GM18873 (cell line): ENCODE measurements at regions not wholly inside any gene's neighbourhood (a gene's known extent, or its start where the extent isn't known, plus 50 kb on each side); places are given as distances from the start of the nearest gene placed in this dataset.

Experiments used
- ATAC-seq: cut with Tn5 transposase; IDR thresholded peaks from one replicate; pipeline ENCODE4 v1.9.1; 2021; ENCODE audit warnings: mild to moderate bottlenecking, moderate library complexity, moderate number of reproducible peaks; ENCODE audit not compliant: unreplicated experiment, low FRiP score

- no peak for ATAC-seq
These were observed 349.7 kb upstream of the POU3F2 start for GRCh38 chr6:98484696-98485095.

GRCh38 chr6:98485593-98485992, 348.8 kb upstream of the POU3F2 start:
- no peak for ATAC-seq

DNA sequence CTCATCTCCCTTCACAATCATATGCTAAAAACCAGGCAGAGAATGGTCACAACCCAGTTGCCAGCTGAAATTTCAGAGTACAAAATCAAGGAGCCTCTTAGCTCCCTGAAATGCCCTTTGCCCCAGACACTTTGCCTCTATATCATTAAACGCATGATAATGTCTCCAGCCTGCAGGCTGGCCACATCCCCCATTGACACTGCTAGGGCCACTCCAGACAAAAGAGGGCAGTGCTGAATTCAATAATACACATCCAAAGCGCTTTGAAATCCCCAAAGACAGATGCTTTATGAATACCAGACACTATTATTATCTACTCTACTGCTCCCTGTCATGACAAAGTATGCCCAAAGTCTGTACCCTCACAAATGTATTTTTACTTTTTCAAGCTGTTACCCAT, 348.3 kb upstream of the POU3F2 start:
- ATAC-seq, result no peak

- ATAC-seq, result no peak
These were observed 346.8 kb upstream of the POU3F2 start for GRCh38 chr6:98487612-98488011.

DNA sequence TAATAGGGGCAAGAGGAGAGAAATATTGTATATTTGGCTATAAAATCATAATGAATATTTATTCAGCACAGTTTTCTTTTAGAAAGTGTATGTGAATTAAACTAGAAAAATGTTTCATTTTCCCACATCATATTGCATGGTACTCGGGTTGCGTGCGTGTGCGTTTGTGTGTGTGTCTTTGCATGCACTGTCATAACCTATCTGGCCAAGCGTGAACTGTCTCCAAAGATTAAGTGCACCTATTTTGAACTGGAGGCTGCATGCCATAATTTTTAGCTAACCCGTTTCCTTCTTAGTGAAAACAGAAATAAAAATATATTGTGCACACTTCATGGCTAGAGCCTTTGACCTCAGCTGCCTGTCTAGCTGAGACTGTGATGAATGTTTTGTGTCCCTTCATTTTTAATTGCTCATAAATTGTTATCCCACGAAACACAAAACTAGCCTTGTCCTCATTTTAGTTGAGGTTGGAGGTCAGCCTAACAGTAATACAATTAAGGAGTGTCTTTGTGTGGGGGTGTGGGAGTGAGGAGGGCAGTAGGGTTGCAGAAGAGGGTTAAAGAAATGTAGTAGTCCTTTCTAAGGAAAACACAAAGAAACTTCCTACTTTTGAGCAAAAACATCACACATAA, 336.1 kb upstream of the POU3F2 start:
- no peak for ATAC-seq

DNA sequence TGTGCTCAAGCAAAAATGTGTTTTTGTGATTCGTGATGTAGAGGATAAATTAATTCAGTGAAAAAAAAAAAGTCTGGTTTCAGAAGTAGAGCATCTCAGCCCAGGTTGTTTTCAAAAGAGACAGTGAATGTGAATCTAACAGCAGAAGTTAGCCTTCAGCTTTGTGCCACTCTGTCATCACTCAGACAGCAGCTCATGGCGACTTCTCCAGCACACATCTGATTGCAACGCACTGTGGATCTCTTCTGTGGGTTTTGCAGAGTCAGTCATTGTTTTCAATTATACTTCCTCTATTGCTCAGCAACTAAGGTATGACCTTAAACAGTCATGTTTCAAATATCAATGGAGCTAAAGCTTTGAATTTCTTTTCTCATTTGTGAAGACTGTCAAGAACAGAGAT, 335.5 kb upstream of the POU3F2 start:
- ATAC-seq, result no peak

GRCh38 chr6:98514073-98514720, 320.2 kb upstream of the POU3F2 start:
- ATAC-seq, result no peak

GRCh38 chr6:98514796-98515195, 319.6 kb upstream of the POU3F2 start:
- ATAC-seq, result no peak

DNA sequence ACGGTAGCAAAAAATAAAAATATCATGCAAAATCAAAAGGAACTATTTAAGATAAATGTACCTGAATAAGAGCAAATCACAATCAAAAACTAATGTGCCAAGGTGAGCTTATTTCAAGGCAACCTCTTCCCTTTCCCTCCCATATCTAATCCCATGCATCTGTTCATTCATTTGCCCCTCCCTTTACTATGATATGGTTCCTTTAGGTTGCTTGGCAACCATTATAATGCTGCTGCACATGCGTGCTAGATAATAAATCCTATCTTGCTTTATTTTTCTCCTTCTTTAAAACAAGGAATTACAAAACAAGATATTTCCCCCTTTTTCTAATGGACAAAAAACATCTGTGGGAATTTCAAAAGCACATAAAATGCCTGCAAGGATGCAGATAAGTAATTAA, 318.2 kb upstream of the POU3F2 start:
- ATAC-seq, result no peak

- ATAC-seq, result no peak
These were observed 317.5 kb upstream of the POU3F2 start for GRCh38 chr6:98516866-98517265.

DNA sequence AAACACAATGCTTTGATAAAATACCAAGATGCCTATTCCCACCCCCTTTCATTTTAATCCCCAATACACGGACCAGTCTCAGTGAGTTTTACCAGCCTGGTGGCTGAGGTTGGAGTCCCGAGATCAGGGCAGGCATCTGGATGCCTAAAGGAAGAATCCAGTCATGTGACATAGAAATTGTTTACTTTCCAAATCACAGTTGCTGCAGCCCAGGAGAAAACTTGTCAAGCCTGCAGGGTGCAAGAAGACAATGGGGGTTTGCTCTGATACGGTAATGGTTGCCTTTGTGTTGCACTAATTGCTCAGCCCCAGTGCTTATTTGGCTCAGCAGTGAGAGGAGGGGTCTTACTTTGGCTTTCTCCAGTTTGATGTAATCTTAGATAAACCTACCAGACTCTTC, 308.5 kb upstream of the POU3F2 start:
- no peak for ATAC-seq

DNA sequence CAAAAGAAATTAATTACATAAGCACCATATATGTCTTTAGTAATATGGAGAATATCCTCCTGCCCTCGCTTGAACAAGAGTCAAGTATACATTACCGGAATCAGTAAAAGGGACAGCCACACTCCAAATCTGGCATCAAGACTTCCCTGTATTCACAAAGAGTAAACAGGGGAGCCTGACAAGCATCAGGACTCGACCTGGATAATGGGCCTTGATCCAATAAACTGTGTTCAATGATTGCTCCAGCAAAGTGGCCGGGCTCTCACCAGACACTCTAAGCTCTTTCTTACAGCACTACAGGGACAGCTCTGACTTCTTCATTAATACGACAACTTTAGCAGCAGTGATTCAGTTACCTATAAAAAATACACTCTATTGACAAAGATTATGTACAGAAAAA, 307.9 kb upstream of the POU3F2 start:
- ATAC-seq, result no peak

GRCh38 chr6:98529364-98529763, 305.0 kb upstream of the POU3F2 start:
- ATAC-seq, result no peak

DNA sequence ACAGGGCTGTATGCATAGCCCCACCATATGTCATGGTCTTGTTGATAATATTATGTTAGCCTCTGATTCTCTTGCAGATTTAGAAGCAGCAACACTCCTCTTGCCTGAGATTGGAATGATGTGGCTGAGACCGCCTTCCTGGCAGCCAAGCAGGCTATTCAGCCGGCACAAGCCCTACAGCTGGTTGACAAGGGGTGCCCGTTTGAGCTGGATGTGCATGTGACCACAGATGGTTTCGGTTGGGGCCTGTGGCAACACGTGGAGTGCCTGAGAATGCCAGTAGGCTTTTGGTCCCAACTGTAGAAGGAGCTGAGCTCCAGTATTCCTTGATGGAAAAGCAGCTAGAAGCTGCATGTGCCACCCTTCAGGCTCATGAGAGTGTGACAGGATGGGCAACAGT, 303.6 kb upstream of the POU3F2 start:
- ATAC-seq, result no peak

- no peak for ATAC-seq
These were observed 302.4 kb upstream of the POU3F2 start for GRCh38 chr6:98532004-98532403.

GRCh38 chr6:98539741-98540140, 294.6 kb upstream of the POU3F2 start:
- ATAC-seq, result no peak

GRCh38 chr6:98546376-98546775, 288.0 kb upstream of the POU3F2 start:
- ATAC-seq, result no peak

GRCh38 chr6:98547151-98547550, 287.2 kb upstream of the POU3F2 start:
- ATAC-seq, result no peak

DNA sequence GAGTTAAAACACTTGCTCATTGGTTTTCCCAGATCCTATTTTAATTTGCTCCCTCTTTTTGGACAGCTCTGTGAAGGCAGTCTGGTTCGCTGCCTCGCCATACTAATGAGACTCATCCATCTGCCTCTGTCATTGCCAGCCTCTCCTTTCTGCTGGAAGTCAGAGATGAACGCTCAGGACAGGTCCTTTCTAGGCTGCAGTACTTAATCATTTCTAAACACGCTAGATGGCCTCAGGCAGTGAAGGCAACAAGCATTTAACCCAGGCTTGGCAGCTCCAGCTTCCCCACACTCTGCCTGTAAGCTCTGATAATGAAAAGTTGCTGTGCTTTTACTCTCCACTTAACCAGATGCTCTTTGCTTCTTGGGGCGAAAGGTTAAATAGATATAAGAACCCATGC, 286.7 kb upstream of the POU3F2 start:
- ATAC-seq, result no peak

DNA sequence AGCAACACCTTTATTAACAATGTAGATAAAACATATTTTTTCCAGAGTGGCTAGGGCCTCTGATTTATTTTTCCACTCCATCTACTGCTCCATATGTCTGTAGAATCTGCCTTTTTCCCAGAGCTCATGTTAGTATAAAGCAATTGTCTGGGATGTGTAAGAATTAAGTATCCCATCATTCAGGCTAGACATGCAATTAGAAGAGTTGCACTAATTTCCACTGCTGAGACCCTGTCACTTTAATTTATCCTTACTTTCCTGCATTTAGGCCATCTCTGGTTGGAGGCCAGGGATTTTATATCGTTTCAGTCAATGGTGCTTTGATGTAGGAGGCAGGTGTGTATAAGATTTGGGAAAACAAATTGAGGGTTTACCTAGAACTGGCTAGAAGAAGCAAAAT, 286.1 kb upstream of the POU3F2 start:
- ATAC-seq, result no peak

DNA sequence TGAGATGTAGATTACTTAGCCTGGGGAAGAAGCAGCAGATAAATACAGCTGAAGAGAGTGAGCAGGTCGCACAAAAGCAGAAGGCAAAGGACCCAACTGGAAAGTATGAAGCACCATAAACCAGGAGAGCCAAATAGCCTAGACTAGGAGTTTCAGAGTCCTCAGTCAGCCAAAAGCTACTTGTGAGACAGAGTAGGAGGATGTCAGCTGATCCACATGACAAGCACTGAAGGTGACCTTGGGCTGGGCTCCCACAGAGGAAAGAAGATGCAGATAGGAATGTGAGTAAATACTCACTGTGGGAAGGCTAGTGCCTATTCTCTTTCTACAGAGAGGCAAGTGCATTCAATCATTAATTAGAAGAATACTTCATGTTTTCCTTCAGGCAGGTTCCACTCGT, 274.0 kb upstream of the POU3F2 start:
- ATAC-seq, result no peak

- no peak for ATAC-seq
These were observed 273.5 kb upstream of the POU3F2 start for GRCh38 chr6:98560841-98561240.

DNA sequence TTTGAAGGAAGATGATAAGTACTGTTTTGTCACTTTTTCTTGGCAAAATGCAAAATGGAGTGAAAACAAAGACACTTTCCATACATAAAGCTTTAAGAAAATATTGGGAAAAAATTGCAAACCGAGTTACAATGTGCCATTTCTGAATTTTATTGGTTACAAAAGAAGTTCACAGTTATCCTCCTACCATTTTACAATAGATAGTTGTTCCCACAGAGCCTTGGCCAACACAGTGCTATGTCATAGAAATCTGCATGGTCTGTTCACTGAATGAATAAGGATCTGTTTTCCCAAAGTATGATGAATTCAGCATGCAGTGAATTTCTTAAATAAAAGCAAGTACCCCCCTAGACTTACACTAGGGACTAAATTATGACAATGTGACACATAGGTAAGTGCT, 268.2 kb upstream of the POU3F2 start:
- no peak for ATAC-seq
